GM23338 (cell line): ENCODE measurements at regions not wholly inside any gene's neighbourhood (a gene's known extent, or its start where the extent isn't known, plus 50 kb on each side); places are given as distances from the start of the nearest gene placed in this dataset.

Experiments used
- ATAC-seq: fragments of 200-7000 bp; cut with Tn5 transposase; 3 replicates; pipeline ENCODE4 v1.9.1; 2020
- DNase-seq: peaks from one replicate; pipeline ENCODE4 v3.0.0-alpha.2; 2015; ENCODE audit warnings: low spot score
- H2AFZ ChIP-seq: fragments of 200-600 bp; sonication (generic); 2 replicates; pipeline ENCODE4 v1.8.0; 2016; ENCODE audit warnings: antibody characterized with exemption, mild to moderate bottlenecking, moderate library complexity
- H3F3A ChIP-seq: fragments of 200-600 bp; sonication (generic); replicated peaks from 2 replicates; pipeline ENCODE4 v1.8.0; 2017; ENCODE audit warnings: antibody characterized with exemption, mixed run types, low read depth
- H3K27ac ChIP-seq: fragments of 200-600 bp; sonication (generic); 2 replicates; pipeline ENCODE4 v1.6.1; 2016; ENCODE audit warnings: low read depth
- H3K27me3 ChIP-seq: fragments of 200-600 bp; sonication (generic); 2 replicates; pipeline ENCODE4 v1.8.0; 2016; ENCODE audit warnings: mild to moderate bottlenecking, mixed run types, moderate library complexity; ENCODE audit not compliant: insufficient read depth
- H3K36me3 ChIP-seq: fragments of 200-600 bp; sonication (generic); 2 replicates; pipeline ENCODE4 v1.8.0; 2016; ENCODE audit warnings: mild to moderate bottlenecking; ENCODE audit not compliant: insufficient read depth
- H3K4me1 ChIP-seq: fragments of 200-600 bp; sonication (generic); 2 replicates; pipeline ENCODE4 v1.8.0; 2016; ENCODE audit warnings: mild to moderate bottlenecking, moderate library complexity; ENCODE audit not compliant: insufficient read depth
- H3K4me2 ChIP-seq: fragments of 200-600 bp; sonication (generic); 2 replicates; pipeline ENCODE4 v1.7.1; 2017; ENCODE audit warnings: mixed run types
- H3K4me3 ChIP-seq: fragments of 200-600 bp; sonication (generic); 2 replicates; pipeline ENCODE4 v1.6.1; 2016; ENCODE audit warnings: mixed run types
- H3K79me2 ChIP-seq: fragments of 200-600 bp; sonication (generic); replicated peaks from 2 replicates; pipeline ENCODE4 v1.8.0; 2017; ENCODE audit warnings: mild to moderate bottlenecking; ENCODE audit not compliant: insufficient read depth
- H3K9me2 ChIP-seq: fragments of 200-600 bp; sonication (generic); 2 replicates; pipeline ENCODE4 v1.8.0; 2017; ENCODE audit not compliant: insufficient read depth
- H4K20me1 ChIP-seq: fragments of 200-600 bp; sonication (generic); replicated peaks from 2 replicates; pipeline ENCODE4 v1.8.0; 2017; ENCODE audit warnings: mild to moderate bottlenecking; ENCODE audit not compliant: insufficient read depth
- H3K27ac Mint-ChIP-seq: 2 replicates; pipeline ENCODE4 v1.8.0; 2020; ENCODE audit warnings: inconsistent platforms, mild to moderate bottlenecking, moderate library complexity, mixed read lengths
- H3K27me3 Mint-ChIP-seq: 3 replicates; pipeline ENCODE4 v1.8.0; 2022; ENCODE audit warnings: low read depth, mild to moderate bottlenecking, moderate library complexity, mixed read lengths, inconsistent platforms; ENCODE audit not compliant: insufficient read depth, poor library complexity
- H3K36me3 Mint-ChIP-seq: 3 replicates; pipeline ENCODE4 v1.8.0; 2021; ENCODE audit warnings: low read depth, mild to moderate bottlenecking, inconsistent platforms, moderate library complexity, mixed read lengths
- H3K4me1 Mint-ChIP-seq: 3 replicates; pipeline ENCODE4 v1.8.0; 2020; ENCODE audit warnings: mild to moderate bottlenecking, inconsistent platforms, mixed read lengths
- H3K4me3 Mint-ChIP-seq: 3 replicates; pipeline ENCODE4 v1.8.0; 2021; ENCODE audit warnings: moderate library complexity, mild to moderate bottlenecking, inconsistent platforms, mixed read lengths
- H3K9me3 Mint-ChIP-seq: 3 replicates; pipeline ENCODE4 v1.8.0; 2020; ENCODE audit warnings: moderate library complexity, mild to moderate bottlenecking, inconsistent platforms, mixed read lengths
- CREB1 ChIP-seq: fragments of 250-450 bp; sonication (Bioruptor Pico); IDR thresholded peaks from 2 replicates; pipeline ENCODE4 v1.5.0; 2020; ENCODE audit warnings: low read depth, mild to moderate bottlenecking, moderate library complexity
- EZH2 ChIP-seq: fragments of 200-600 bp; sonication (generic); IDR thresholded peaks from one replicate; pipeline ENCODE4 v1.8.0; 2017; ENCODE audit warnings: antibody characterized with exemption, mild to moderate bottlenecking, low read depth; ENCODE audit not compliant: unreplicated experiment
- EZH2phosphoT487 ChIP-seq: fragments of 200-600 bp; sonication (generic); IDR thresholded peaks from one replicate; pipeline ENCODE4 v1.8.1; 2018; ENCODE audit warnings: antibody characterized with exemption; ENCODE audit not compliant: unreplicated experiment
- JUNB ChIP-seq: IDR thresholded peaks from one replicate; pipeline ENCODE4 v1.6.1; 2016; ENCODE audit warnings: antibody characterized with exemption; ENCODE audit not compliant: unreplicated experiment
- NANOG ChIP-seq: IDR thresholded peaks from 2 replicates; pipeline ENCODE4 v1.6.1; 2016; ENCODE audit warnings: antibody characterized with exemption, borderline replicate concordance
- POLR2AphosphoS5 ChIP-seq: IDR thresholded peaks from 2 replicates; pipeline ENCODE4 v1.6.1; 2016; ENCODE audit warnings: antibody characterized with exemption, low read depth
- STAT1 ChIP-seq: IDR thresholded peaks from one replicate; pipeline ENCODE4 v1.6.1; 2016; ENCODE audit warnings: antibody characterized with exemption; ENCODE audit not compliant: unreplicated experiment
- ZNF114 ChIP-seq: fragments of 250-450 bp; sonication (Bioruptor Pico); IDR thresholded peaks from 2 replicates; pipeline ENCODE4 v1.5.0; 2020; ENCODE audit warnings: mild to moderate bottlenecking, moderate library complexity
- ZNF331 ChIP-seq: fragments of 250-450 bp; sonication (Bioruptor Pico); IDR thresholded peaks from 2 replicates; pipeline ENCODE4 v1.5.0; 2020; ENCODE audit warnings: low read depth, mild to moderate bottlenecking, moderate library complexity
- TF ChIP-seq, protein P1 (sequence below): IDR thresholded peaks from one replicate; pipeline ENCODE4 v1.6.1; 2018; ENCODE audit warnings: antibody characterized with exemption; ENCODE audit not compliant: unreplicated experiment
- TF ChIP-seq, protein P2 (sequence below): IDR thresholded peaks from 2 replicates; pipeline ENCODE4 v1.6.1; 2016; ENCODE audit warnings: antibody characterized with exemption
- TF ChIP-seq, protein P3 (sequence below), 2 experiments: fragments of 200-600 bp in 1 of 2; sonication (generic) in 1 of 2; conservative IDR thresholded peaks; 2 replicates each; pipeline versions ENCODE4 v1.5.1 to v1.6.1; 2016 to 2017; ENCODE audit warnings: antibody characterized with exemption in 2 of 2, low read depth in 2 of 2, mild to moderate bottlenecking in 2 of 2, moderate library complexity in 1 of 2
- TF ChIP-seq, protein P4 (sequence below): fragments of 250-450 bp; sonication (Bioruptor Pico); IDR thresholded peaks from 2 replicates; pipeline ENCODE4 v1.5.0; 2020; ENCODE audit warnings: mild to moderate bottlenecking, moderate library complexity

DNA sequence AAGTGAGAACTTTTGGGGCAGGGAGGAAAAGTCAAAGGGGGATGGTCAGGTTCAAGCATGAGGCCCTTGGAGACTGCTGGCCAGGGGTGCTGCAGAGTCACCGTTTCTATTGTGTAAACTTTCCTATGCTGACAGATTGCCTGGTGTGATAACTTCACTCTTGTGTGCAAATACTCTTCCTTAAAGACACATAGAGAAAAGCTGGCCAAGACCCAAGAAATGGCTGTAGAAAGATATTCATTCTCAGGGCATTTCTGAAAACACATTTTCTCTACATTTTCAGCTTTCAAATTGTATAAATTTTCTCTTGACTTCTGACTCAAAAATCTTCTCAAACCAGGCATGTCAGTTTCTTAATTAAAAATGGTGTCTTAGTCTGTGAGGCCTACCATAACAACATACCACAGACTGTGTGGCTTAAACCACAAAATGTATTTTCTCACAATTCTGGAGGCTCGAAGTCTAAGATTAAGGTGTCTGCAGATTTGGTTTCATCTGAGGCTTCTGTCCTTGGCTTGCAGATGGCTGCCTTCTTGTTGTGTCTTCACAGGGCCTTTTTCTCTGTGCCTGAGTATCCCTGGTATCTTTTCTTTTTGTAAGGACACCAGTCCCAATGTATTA, 304.5 kb downstream of the KCNRG start:
- H3K9me3 Mint-ChIP-seq, result no peaks in the 10 kb centered on the region
- no peak for TF ChIP-seq STAT1
- no peak for TF ChIP-seq ZNF114 (CRISPR knock-in tag)
- no peak for TF ChIP-seq EZH2phosphoT487
- TF ChIP-seq EZH2, result no peak
- no peak for TF ChIP-seq POLR2AphosphoS5
- TF ChIP-seq ZNF331 (CRISPR knock-in tag), result no peak
- TF ChIP-seq, protein P1, sequence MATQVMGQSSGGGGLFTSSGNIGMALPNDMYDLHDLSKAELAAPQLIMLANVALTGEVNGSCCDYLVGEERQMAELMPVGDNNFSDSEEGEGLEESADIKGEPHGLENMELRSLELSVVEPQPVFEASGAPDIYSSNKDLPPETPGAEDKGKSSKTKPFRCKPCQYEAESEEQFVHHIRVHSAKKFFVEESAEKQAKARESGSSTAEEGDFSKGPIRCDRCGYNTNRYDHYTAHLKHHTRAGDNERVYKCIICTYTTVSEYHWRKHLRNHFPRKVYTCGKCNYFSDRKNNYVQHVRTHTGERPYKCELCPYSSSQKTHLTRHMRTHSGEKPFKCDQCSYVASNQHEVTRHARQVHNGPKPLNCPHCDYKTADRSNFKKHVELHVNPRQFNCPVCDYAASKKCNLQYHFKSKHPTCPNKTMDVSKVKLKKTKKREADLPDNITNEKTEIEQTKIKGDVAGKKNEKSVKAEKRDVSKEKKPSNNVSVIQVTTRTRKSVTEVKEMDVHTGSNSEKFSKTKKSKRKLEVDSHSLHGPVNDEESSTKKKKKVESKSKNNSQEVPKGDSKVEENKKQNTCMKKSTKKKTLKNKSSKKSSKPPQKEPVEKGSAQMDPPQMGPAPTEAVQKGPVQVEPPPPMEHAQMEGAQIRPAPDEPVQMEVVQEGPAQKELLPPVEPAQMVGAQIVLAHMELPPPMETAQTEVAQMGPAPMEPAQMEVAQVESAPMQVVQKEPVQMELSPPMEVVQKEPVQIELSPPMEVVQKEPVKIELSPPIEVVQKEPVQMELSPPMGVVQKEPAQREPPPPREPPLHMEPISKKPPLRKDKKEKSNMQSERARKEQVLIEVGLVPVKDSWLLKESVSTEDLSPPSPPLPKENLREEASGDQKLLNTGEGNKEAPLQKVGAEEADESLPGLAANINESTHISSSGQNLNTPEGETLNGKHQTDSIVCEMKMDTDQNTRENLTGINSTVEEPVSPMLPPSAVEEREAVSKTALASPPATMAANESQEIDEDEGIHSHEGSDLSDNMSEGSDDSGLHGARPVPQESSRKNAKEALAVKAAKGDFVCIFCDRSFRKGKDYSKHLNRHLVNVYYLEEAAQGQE, result no peak
- TF ChIP-seq, protein P2, sequence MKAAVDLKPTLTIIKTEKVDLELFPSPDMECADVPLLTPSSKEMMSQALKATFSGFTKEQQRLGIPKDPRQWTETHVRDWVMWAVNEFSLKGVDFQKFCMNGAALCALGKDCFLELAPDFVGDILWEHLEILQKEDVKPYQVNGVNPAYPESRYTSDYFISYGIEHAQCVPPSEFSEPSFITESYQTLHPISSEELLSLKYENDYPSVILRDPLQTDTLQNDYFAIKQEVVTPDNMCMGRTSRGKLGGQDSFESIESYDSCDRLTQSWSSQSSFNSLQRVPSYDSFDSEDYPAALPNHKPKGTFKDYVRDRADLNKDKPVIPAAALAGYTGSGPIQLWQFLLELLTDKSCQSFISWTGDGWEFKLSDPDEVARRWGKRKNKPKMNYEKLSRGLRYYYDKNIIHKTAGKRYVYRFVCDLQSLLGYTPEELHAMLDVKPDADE, result no peak
- TF ChIP-seq CREB1 (CRISPR knock-in tag), result no peak
- TF ChIP-seq NANOG, result no peak
- TF ChIP-seq, protein P3, sequence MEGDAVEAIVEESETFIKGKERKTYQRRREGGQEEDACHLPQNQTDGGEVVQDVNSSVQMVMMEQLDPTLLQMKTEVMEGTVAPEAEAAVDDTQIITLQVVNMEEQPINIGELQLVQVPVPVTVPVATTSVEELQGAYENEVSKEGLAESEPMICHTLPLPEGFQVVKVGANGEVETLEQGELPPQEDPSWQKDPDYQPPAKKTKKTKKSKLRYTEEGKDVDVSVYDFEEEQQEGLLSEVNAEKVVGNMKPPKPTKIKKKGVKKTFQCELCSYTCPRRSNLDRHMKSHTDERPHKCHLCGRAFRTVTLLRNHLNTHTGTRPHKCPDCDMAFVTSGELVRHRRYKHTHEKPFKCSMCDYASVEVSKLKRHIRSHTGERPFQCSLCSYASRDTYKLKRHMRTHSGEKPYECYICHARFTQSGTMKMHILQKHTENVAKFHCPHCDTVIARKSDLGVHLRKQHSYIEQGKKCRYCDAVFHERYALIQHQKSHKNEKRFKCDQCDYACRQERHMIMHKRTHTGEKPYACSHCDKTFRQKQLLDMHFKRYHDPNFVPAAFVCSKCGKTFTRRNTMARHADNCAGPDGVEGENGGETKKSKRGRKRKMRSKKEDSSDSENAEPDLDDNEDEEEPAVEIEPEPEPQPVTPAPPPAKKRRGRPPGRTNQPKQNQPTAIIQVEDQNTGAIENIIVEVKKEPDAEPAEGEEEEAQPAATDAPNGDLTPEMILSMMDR (conservative IDR thresholded peaks at IDR 0.05; ENCODE audit: low read depth in 2 of 2), result no peak
- no peak for TF ChIP-seq JUNB
- TF ChIP-seq, protein P4, sequence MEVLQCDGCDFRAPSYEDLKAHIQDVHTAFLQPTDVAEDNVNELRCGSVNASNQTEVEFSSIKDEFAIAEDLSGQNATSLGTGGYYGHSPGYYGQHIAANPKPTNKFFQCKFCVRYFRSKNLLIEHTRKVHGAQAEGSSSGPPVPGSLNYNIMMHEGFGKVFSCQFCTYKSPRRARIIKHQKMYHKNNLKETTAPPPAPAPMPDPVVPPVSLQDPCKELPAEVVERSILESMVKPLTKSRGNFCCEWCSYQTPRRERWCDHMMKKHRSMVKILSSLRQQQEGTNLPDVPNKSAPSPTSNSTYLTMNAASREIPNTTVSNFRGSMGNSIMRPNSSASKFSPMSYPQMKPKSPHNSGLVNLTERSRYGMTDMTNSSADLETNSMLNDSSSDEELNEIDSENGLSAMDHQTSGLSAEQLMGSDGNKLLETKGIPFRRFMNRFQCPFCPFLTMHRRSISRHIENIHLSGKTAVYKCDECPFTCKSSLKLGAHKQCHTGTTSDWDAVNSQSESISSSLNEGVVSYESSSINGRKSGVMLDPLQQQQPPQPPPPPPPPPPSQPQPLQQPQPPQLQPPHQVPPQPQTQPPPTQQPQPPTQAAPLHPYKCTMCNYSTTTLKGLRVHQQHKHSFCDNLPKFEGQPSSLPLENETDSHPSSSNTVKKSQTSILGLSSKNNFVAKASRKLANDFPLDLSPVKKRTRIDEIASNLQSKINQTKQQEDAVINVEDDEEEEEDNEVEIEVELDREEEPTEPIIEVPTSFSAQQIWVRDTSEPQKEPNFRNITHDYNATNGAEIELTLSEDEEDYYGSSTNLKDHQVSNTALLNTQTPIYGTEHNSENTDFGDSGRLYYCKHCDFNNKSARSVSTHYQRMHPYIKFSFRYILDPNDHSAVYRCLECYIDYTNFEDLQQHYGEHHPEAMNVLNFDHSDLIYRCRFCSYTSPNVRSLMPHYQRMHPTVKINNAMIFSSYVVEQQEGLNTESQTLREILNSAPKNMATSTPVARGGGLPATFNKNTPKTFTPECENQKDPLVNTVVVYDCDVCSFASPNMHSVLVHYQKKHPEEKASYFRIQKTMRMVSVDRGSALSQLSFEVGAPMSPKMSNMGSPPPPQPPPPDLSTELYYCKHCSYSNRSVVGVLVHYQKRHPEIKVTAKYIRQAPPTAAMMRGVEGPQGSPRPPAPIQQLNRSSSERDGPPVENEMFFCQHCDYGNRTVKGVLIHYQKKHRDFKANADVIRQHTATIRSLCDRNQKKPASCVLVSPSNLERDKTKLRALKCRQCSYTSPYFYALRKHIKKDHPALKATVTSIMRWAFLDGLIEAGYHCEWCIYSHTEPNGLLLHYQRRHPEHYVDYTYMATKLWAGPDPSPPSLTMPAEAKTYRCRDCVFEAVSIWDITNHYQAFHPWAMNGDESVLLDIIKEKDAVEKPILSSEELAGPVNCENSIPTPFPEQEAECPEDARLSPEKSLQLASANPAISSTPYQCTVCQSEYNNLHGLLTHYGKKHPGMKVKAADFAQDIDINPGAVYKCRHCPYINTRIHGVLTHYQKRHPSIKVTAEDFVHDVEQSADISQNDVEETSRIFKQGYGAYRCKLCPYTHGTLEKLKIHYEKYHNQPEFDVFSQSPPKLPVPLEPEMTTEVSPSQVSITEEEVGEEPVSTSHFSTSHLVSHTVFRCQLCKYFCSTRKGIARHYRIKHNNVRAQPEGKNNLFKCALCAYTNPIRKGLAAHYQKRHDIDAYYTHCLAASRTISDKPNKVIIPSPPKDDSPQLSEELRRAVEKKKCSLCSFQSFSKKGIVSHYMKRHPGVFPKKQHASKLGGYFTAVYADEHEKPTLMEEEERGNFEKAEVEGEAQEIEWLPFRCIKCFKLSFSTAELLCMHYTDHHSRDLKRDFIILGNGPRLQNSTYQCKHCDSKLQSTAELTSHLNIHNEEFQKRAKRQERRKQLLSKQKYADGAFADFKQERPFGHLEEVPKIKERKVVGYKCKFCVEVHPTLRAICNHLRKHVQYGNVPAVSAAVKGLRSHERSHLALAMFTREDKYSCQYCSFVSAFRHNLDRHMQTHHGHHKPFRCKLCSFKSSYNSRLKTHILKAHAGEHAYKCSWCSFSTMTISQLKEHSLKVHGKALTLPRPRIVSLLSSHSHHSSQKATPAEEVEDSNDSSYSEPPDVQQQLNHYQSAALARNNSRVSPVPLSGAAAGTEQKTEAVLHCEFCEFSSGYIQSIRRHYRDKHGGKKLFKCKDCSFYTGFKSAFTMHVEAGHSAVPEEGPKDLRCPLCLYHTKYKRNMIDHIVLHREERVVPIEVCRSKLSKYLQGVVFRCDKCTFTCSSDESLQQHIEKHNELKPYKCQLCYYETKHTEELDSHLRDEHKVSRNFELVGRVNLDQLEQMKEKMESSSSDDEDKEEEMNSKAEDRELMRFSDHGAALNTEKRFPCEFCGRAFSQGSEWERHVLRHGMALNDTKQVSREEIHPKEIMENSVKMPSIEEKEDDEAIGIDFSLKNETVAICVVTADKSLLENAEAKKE, result no peak
- no peak for ATAC-seq
- H3K4me3 Mint-ChIP-seq, result no peak overlapping the region
- no peak overlapping the region for H3K27ac Mint-ChIP-seq
- Histone ChIP-seq H3F3A (no peaks in the 10 kb centered on the region), H3K4me2 (no peak overlapping the region), H3K27ac (no peak overlapping the region), H3K27me3 (no peaks in the 10 kb centered on the region), H3K4me3 (no peak overlapping the region), H3K36me3 (no peaks in the 10 kb centered on the region), H3K4me1 (no peaks in the 10 kb centered on the region), H4K20me1 (no peaks in the 10 kb centered on the region), H2AFZ (no peak overlapping the region), H3K9me2 (no peaks in the 10 kb centered on the region), H3K79me2 (no peaks in the 10 kb centered on the region)
- no peaks in the 10 kb centered on the region; the same call in 2 of the 3 replicates for H3K4me1 Mint-ChIP-seq
- DNase-seq, result no peak
- H3K36me3 Mint-ChIP-seq, result no peaks in the 10 kb centered on the region
- H3K27me3 Mint-ChIP-seq, result no peaks in the 10 kb centered on the region
